GM21390 (cell line): ENCODE measurements at regions not wholly inside any gene's neighbourhood (a gene's known extent, or its start where the extent isn't known, plus 50 kb on each side); places are given as distances from the start of the nearest gene placed in this dataset.
"Not testable (repeated sequence)": the region's sequence is repeated elsewhere in the genome, so short reads cannot be mapped to it uniquely, and the experiment has no call there.

Experiments
- ATAC-seq: cut with Tn5 transposase; IDR thresholded peaks from one replicate; pipeline ENCODE4 v1.9.1; 2021; ENCODE audit not compliant: unreplicated experiment

DNA sequence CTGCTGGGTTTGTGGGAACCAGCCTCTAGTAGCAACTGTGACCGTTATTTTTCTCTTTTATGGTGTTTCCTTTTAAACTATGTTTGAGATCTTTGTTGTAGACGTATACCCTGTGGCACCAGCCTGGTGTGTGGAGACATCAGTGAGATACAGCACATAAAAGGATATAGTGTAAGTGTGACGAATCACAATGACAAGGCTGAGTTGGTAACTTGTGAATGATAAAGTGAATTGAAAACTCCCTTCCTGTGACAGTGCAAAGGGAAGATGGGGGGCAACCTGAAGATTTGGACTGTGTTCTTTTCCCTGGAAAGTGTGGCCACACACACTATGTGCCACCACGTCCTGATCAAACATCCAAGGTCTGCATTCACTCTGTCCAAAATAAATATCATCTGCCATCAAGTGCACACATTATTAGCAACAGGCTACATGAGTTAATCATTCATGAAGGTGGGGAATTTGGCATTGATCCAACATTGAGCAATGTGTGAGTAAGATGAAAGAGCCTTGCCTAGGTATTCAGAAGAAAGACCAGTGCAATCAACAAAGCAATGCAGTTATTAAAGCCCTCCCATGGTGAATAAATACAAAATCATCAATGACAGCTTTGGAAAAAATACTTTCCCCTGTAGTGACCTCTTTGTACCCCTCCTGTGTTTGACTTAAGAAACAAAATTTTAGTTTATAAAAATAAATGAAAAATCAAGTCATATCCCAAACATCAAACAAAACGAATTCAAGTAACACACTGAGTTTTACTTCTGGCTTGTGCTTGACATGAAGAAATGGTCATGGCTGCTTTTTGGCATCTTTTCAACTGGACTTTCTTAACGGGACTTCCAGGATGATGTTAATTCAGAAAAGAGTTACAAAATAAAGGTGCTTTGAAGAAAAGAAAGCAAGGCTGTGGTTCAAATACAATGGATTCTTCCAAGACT, 1280.5 kb upstream of the ZEB2 start:
- ATAC-seq, result no peak

DNA sequence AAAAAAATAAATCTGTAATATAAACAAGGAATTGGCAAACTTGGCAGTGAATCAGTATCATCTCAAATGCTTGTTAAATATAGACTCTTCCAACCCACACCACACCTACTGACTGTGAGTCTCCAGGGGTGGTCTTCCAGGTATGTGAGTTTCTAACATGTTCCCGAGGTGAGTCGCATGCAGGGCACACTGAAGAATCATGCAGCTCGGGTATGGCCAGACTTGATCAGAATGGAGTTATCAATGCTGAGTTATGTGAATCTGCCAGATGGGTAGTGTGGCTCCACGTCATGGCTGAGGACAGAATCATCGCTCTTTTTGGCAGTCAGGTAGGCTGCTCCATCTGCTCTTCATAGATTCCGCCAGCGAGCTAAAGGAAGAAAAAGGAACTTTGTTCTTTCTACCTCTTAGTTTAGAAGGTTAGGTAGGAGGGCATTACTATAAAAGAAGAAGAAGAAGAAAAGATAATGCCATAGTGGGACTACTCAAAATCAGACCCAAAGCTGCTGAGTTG, 1279.7 kb upstream of the ZEB2 start:
- ATAC-seq, result no peak

DNA sequence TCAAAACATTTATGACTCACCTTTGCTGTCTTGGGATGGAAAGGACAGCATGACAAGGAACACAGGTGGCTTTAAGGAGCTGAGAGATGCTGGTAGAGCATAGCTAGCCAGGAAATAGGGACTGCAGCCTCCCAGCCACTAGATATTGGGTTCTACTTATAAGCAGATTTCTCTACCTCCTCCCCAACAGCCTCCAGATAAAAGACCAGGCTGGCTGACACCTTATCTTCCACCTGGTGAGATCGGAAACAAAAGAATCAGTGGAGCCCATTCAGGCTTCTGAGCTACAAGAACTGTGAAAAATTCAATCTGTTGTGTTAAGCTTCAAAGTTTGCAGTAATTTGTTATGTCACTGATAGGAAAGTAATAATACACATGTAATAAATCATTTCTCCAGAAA, 1278.5 kb upstream of the ZEB2 start:
- ATAC-seq, result no peak

DNA sequence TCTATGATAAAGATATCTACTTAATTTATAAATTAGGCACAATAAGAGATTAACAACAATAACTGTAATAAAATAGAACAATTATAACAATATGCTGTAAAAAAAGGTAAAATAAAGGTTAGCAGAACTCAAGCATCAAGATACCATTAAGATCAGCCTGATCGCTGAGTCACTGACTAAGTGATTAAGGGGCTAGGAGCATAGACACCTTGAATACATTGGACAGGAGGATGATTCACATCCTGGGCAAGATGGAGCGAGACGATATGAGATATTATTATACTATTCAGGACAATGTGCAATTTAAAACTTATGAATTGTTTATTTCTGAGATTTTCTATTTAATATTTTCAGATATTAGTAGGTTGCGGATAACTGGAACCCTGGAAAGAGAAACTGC, 1277.8 kb upstream of the ZEB2 start:
- no peak for ATAC-seq

DNA sequence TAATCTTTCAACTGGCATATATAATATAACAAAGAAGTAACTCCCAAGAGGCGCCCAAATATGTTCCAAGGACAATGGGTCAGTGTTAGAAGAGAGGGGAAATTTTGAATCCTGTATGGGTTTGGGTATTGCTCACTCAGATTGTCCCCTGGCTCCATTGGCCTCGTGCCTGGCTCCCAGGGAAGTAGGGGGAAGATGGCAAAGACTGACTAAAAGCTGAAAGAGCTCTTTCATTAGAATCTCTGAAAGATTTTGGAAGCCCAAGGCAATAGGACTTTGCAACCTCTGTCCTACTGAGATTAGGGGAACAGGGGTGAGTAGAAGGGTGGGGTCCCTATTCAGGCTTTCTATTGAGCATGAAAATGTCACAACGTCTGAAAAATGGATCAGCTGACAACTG, 1272.8 kb upstream of the ZEB2 start:
- no peak for ATAC-seq

DNA sequence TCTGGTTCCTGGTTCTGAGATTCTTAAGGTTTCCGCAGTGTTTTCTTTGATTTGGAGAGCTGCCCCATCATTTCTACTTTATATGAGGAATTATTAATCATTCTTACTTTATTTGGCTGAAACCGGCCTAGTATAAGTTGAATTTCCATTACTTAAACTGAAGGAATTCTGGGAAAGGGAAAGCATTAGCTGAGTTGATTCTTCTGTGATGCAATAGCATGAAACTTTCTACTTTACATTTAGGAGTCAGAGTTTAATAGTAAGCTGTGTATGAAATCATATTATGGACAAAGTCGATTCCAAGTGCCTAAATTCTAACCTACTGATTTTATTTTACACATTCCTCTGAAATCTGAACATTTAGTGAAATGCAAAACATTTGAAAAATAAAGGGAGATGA, 1269.7 kb upstream of the ZEB2 start:
- ATAC-seq, result no peak

DNA sequence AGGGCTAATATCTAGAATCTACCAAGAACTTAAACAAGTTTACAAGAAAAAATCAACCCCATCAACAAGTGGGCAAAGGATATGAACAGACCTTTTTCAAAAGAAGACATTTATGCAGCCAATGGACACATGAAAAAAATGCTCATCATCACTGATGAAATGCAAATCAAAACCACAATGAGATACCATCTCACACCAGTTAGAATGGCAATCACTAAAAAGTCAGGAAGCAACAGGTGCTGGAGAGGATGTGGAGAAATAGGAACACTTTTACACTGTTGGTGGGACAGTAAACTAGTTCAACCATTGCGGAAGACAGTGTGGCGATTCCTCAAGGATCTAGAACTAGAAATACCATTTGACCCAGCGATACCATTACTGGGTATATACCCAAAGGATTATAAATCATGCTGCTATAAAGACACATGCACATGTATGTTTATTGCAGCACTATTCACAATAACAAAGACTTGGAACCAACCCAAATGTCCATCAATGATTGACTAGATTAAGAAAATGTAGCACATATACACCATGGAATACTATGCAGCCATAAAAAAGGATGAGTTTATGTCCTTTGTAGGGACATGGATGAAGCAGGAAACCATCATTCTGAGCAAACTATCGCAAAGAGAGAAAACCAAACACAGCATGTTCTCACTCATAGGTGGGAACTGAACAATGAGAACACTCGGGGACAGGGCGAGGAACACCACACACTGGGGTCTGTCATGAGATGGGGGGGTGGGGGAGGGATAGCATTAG, 1267.9 kb upstream of the ZEB2 start:
- ATAC-seq, result not testable (repeated sequence)

DNA sequence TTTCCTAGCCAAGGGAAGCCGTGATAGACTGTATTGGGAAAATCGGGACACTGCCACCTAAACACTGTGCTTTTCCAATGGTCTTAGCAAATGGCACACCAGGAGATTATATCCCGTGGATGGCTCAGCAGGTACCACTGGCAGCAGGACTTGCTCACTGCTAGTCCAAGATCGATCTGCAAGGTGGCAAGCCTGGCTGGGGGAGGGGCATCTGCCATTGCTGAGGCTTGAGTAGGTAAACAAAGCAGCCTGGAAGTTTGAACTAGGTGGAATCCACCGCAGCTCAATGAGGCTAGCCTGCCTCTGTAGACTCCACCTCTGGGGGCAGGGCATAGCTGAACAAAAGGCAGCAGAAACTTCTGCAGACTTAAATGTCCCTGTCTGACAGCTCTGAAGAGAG, 1262.7 kb upstream of the ZEB2 start:
- not testable (repeated sequence) for ATAC-seq

DNA sequence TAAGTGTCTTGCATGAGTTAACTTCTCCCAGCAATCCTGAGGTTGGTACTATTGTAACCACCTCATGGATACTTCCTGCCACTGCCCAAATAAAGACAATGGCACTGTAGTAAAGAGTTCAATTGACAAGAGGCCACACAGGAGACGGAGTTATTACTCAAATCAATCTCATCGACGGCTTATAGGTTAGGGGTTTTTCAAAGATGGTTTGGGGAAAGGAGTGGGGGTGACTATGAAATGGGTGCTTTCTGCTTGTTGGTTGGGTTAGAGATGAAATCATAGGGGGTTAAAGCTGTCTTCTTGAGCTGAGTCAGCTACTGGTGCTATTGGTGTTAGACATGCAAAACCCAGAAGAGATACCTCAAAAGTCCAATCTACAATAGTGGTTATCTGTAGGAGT, 1258.0 kb upstream of the ZEB2 start:
- ATAC-seq, result peak; percentile 45

DNA sequence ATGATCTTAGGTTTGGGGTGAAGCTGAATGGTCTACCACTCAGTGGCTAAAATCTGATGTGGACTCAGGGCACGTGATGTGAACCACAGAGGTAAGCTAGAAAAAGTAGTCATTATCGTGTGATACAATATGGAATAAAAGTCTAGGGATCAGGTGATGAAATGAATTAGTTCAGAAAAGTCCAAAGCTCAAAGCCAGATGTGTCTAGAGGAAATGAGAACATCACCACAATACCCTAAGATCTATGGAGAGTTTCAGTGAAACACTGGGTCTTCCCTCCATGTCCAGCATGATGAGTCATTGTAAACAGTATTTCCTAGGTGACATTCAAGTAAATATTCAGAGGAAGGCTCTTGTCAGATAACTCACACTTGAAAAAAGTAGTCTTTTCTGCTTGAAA, 1257.4 kb upstream of the ZEB2 start:
- ATAC-seq, result no peak

DNA sequence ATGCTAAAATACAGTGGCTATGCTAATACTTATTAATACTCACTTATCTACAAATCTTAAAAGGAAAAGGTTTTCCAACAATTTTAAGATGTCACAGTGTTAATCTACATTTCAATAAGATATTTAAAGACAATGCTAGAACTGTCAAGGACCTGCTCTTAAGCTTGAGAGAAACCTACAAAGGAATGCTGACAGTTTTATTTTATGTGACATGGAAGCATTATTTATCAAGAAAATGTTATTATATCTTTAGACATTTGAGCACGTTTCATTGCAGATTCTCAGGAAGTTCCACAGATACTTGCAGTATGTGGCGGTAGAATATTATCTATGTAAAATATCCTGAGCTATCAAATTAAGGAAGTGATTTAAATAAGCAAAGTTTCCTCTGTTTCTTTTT, 1255.7 kb upstream of the ZEB2 start:
- ATAC-seq, result no peak

DNA sequence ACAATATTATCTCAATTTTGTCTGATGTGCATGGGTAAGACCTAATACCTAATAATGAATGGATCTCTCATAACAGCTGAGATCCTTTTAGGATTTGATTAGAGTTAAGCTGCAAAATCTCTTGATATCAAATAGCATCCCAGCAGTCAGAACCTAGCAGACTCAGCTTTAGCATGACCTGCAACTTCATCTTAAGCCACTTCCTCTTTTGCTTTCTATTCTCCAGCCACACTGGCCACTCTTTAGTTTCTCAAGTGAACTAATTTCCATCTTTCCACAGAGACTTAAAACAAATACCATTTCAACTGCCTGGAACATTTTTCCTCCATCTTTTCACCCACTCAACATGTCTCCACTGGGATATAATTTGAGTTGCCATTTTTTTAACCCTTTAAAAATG, 1251.6 kb upstream of the ZEB2 start:
- ATAC-seq, result peak; percentile 98

DNA sequence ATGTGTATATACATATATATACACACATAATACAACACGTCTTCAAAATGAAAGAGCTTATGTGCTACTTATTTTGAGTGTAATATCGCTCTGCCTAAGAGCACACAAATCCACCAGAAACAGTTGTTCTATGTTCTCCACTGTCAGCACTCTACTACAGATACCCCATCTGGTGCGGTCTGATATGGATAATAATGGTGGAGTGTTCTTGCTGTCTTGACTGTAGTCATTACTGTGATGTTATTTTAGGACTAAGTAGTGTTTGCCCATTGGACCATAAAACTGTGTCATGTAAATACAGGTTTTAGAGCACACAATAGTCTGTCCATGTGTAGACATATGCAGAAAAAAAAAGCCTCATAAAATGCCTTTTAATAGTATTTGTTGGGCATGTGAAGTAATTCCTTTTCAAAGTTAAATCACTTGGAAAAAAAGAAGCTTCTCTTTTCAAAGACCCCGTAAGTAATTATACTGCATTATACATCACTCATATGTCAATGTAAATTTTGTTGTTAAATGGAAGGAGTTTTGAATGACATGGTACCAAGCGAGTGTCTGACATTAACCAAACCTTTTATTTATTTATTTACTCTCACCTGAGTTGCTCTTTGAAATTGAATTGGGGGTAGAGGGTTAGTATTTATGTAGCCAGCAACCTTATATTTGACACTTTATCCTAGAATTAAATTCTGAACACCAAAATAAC, 1249.2 kb upstream of the ZEB2 start:
- no peak for ATAC-seq

DNA sequence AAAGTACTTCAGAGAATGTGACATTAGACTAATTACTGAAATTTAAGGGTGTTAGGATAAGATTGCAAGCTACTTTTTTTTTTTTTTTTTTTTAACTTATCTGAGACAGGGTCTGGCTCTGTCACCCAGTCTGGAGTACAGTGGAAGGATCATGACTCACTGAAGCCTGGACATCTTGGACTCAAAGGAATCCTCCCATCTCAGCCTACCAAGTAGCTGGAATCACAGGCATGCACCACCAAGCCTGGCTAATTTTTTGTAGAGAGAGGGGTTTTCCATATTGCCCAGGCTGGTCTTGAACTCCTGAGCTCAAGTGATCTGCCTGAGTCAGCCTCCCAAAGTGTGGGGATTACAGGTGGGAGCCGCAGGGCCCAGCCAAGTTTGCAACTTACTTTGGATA, 1246.0 kb upstream of the ZEB2 start:
- ATAC-seq, result no peak

DNA sequence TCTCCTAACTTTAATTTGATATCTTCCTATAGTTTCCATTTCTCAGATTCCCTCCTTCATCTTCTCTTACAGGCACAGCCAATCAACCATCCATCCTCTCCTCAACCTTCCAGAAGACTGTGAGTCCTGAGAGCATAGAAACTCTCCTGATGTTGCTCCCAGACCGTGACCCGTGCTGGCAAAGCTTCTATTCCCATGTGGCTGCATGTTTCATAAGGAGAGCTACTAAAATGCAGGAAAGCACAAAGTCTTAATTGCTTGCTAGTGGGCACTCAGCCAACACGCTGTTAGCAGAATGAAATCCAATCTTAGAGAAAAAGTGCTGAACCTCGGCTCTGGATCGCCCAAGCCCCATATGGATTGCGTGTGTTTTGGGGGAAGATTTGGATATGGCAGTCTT, 1244.7 kb upstream of the ZEB2 start:
- ATAC-seq, result no peak

DNA sequence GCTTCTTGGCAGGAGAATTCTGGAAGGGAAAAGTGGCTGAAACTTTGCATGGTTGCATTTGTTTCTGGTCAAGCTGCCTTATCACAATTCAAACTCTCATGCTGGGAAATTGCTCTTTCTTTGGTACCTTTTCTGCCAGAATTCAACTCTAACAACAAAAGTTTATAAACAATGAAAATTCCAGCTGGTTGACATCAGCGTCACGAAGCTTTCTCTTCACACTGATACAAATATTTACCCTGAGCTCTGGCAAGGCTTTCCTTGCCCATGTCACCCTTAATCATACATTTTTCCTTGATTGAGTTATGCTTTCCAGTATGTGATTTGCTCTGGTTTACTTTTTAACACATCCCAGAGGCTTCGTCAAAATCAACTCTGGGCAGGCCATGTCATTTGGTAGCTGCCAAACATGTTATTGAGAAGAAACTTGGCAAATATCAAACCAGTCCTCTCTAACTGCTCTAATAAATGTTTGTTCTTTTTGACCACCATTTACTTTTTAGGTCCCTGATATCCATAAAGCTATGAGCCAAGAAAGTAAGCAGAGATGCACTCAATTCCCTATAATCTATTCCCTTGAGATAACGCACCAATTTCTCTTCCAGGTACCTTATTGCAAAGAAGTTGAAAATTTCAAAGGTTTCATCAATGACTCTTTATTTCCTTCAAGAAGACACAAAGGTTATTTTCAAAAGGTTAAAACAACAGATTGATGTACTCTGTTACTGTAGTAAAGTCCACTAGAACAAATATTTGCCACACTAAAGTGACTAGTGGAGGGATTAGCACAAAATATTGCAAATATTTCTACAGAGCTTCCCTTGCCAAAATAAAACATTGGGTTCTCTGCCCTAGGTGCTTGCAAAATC, 1241.1 kb upstream of the ZEB2 start:
- ATAC-seq, result no peak

DNA sequence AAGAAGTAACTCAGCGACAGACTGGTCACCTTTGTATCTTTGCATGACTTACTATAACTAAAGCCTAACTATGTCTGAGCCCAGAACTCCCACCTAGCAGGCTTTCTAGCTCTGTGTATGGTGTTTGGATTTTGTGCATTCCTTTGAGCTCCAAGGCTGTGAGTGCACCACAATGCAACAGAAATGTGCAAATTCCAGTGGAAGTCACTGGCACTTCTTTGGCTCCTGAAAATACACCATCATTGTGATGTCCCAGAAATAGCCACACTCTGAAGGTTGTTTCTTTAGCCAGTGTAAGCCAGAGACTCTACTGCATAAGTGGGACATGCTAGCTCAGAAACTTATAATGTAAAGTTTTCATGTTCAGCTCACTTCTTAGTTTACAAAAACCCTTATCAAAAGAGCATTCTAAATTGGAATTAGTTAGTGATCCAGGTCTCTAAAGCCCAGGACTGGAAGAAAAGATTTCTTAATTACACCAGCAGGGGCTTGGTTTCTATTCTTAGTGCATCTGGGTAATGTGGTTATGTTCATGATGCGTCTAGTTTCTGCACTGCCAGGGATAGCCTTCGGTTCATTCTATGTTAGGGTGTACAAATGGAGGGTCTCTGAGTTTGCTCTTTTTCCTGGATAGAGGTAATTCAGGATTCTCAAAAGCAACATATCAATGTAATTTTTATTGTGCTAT, 1239.5 kb upstream of the ZEB2 start:
- no peak for ATAC-seq

DNA sequence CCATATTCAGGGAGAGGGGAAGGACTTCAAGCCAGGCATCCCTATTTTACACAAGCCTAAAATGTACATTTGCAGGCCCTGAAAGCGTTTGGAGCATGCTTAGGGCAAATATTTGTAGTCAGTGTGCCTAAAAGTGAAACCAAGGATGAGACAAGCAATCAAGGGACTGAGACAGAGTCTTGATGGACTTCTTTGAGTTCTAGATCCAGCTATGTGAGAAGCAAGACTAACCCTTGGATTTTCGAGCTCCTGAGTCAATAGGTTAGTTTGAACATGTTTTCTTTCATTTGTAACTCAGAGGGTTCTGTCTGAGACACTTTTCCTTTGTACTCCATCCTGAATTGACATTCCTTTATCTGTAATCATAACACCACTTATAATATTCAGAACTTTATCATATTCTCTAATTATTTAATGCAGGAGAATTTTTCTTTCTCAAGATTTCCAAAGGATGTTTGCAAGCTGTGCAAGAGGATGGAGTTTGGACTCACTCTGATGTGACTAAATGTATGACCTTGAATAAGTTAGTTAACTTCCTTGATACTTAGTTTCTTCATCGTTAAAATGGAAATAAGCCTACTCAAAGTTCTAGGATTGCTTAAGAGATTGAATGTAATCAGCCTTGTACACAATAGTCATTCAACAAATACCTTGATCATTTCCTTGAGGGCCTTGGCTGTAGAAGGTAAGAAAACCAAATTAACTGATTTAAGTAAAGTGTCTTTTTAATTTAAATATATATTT, 1237.8 kb upstream of the ZEB2 start:
- no peak for ATAC-seq
